HL-60/S4 treated with phorbol 12-myristate 13-acetate at 8.2 ng/mL for 4 days and 3 days (cell line): ENCODE measurements at regions not wholly inside any gene's neighbourhood (a gene's known extent, or its start where the extent isn't known, plus 50 kb on each side); places are given as distances from the start of the nearest gene placed in this dataset.

Experiments
- in situ Hi-C: fragments of 300-500 bp; cut with MboI; formaldehyde crosslinking; loops from 2 replicates; pipeline ENCODE4 v1.15.0; 2022; ENCODE audit warnings: low sequenced_read_pairs

- in situ Hi-C loops: no loop called here
These were observed 346.6 kb downstream of the TBC1D4 start for GRCh38 chr13:75135325-75135825.

GRCh38 chr13:75132701-75133695, 349.0 kb downstream of the TBC1D4 start:
- in situ Hi-C loops: no loop called here

GRCh38 chr13:75129331-75129730, 352.6 kb downstream of the TBC1D4 start:
- in situ Hi-C loops: no loop called here

- in situ Hi-C loops: no loop called here
These were observed 357.6 kb downstream of the TBC1D4 start for GRCh38 chr13:75124415-75124814.

GRCh38 chr13:75123428-75123827, 358.5 kb downstream of the TBC1D4 start:
- in situ Hi-C loops: no loop called here

GRCh38 chr13:75120085-75120484, 361.9 kb downstream of the TBC1D4 start:
- in situ Hi-C loops: no loop called here

GRCh38 chr13:75115171-75115570, 366.8 kb downstream of the TBC1D4 start:
- in situ Hi-C loops: no loop called here

GRCh38 chr13:75103976-75104375, 378.0 kb downstream of the TBC1D4 start:
- in situ Hi-C loops: no loop called here

GRCh38 chr13:75102001-75102716, 379.8 kb downstream of the TBC1D4 start:
- in situ Hi-C loops: no loop called here

- in situ Hi-C loops: no loop called here
These were observed 380.6 kb downstream of the TBC1D4 start for GRCh38 chr13:75101348-75101747.

GRCh38 chr13:75092143-75092542, 389.8 kb downstream of the TBC1D4 start:
- in situ Hi-C loops: no loop called here

- in situ Hi-C loops: no loop called here
These were observed 390.3 kb downstream of the TBC1D4 start for GRCh38 chr13:75091718-75092117.

GRCh38 chr13:75090872-75091615, 390.9 kb downstream of the TBC1D4 start:
- in situ Hi-C loops: no loop called here

- in situ Hi-C loops: no loop called here
These were observed 393.1 kb downstream of the TBC1D4 start for GRCh38 chr13:75088915-75089314.

GRCh38 chr13:75079226-75079625, 402.7 kb downstream of the TBC1D4 start:
- in situ Hi-C loops: no loop called here

- in situ Hi-C loops: no loop called here
These were observed 405.5 kb downstream of the TBC1D4 start for GRCh38 chr13:75076476-75076875.

- in situ Hi-C loops: no loop called here
These were observed 408.2 kb downstream of the TBC1D4 start for GRCh38 chr13:75073786-75074185.

GRCh38 chr13:75072891-75073290, 409.1 kb downstream of the TBC1D4 start:
- in situ Hi-C loops: no loop called here

GRCh38 chr13:75072368-75072767, 409.6 kb downstream of the TBC1D4 start:
- in situ Hi-C loops: no loop called here

GRCh38 chr13:75071796-75072195, 410.2 kb downstream of the TBC1D4 start:
- in situ Hi-C loops: no loop called here

- in situ Hi-C loops: no loop called here
These were observed 410.6 kb downstream of the TBC1D4 start for GRCh38 chr13:75071395-75071794.
